ENCODE measurements at regions not wholly inside any gene's neighbourhood (a gene's known extent, or its start where the extent isn't known, plus 50 kb on each side); places are given as distances from the start of the nearest gene placed in this dataset.

- Histone ChIP-seq H3K27ac (ENCODE audit: low read depth, low read length) (no peak overlapping the region), H3K4me3 (ENCODE audit: low read depth, low read length) (no peak overlapping the region), H3K27me3 (ENCODE audit: control insufficient read depth, insufficient read depth, low read length) (no peaks in the 10 kb centered on the region), H3K9me3 (ENCODE audit: control insufficient read depth, insufficient read depth, low read length) (peaks cover 52% of the 10 kb centered on the region)
- POLR2A ChIA-PET: no interaction called here
- CTCF ChIA-PET: no interaction called here
- TF ChIP-seq CTCF (IDR thresholded peaks at IDR 0.05; ENCODE audit: low read depth, low read length): no peak
- no peak for DNase-seq (ENCODE audit: low read depth, low spot score)
Measured at GRCh38 chr17:22506231-22506630, 813.9 kb downstream of the KCNJ18 start.

DNA sequence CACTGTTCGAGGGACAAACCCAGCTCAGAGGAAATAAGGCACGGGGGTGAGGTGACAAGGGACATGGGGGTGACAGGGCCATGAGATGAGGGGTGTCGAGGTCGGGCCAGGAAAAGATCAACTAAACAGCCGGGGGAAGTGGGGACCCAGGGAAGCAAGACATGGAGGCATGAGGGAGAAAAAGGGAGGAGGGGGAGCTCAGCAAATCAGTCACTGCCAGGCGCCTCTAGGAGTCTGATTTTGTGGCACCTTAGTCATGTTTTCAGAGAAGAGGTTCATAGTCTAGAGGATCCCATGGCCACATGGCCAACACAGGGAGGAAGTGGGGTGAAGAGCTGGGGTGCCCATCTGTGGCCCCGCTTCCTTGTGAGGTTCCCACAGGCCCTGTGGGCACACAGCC, 814.5 kb downstream of the KCNJ18 start:
- no peak for TF ChIP-seq CTCF (IDR thresholded peaks at IDR 0.05; ENCODE audit: low read depth, low read length)
- peaks cover 56% of the 10 kb centered on the region for H3K9me3 ChIP-seq (ENCODE audit: control insufficient read depth, insufficient read depth, low read length)
- ChIA-PET CTCF (no interaction called here), POLR2A (no interaction called here)
- no peak overlapping the region for H3K4me3 ChIP-seq (ENCODE audit: low read depth, low read length)
- H3K27me3 ChIP-seq (ENCODE audit: control insufficient read depth, insufficient read depth, low read length): no peaks in the 10 kb centered on the region
- DNase-seq (ENCODE audit: low read depth, low spot score): no peak
- H3K27ac ChIP-seq (ENCODE audit: low read depth, low read length): no peak overlapping the region

DNA sequence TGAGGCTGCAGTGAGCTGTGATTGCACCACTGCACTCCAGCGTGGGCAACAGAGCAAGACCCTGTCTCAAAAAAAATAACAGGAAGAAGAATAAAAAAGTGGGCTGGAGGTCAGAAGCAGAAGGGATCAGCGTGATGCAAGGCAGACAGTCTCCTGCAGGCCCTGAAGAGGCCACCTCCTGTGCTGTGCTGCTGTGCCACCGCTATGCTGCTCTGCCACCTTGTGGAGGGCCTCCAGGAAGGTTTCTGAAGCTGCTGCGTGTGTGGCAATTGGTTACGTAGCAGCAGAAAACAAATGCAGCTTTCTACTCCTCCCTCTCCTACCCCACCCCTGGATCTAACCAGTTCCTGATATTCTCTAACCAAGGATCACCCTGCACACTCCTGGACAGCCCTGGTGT, 815.5 kb downstream of the KCNJ18 start:
- ChIA-PET CTCF (no interaction called here), POLR2A (no interaction called here)
- H3K27ac ChIP-seq (ENCODE audit: low read depth, low read length): no peak overlapping the region
- no peak for TF ChIP-seq CTCF (IDR thresholded peaks at IDR 0.05; ENCODE audit: low read depth, low read length)
- no peak overlapping the region for H3K4me3 ChIP-seq (ENCODE audit: low read depth, low read length)
- DNase-seq (ENCODE audit: low read depth, low spot score): no peak
- H3K27me3 ChIP-seq (ENCODE audit: control insufficient read depth, insufficient read depth, low read length): no peaks in the 10 kb centered on the region
- H3K9me3 ChIP-seq (ENCODE audit: control insufficient read depth, insufficient read depth, low read length): peaks cover 54% of the 10 kb centered on the region

DNA sequence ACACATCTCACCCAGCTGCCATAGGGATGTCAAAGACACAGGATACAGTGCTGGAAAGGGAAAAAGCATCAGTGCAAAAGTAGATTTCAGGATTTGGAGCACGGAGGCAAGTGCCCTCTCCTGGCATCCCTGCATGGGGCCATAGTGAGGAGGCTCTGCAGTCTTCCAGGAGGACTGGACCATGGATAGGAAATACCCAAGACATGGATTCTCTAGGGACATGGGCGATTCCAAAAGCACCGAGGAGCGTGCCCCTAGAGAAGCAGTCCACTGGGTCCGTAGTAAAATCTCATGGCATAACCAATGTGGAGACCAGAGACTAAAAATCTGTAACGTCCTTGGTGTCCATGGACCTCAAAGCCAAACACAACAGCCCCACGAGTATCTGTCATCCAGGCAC, 818.2 kb downstream of the KCNJ18 start:
- CTCF ChIA-PET: no interaction called here
- POLR2A ChIA-PET: no interaction called here
- Histone ChIP-seq H3K27ac (ENCODE audit: low read depth, low read length) (no peak overlapping the region), H3K27me3 (ENCODE audit: control insufficient read depth, insufficient read depth, low read length) (no peaks in the 10 kb centered on the region), H3K4me3 (ENCODE audit: low read depth, low read length) (no peak overlapping the region), H3K9me3 (ENCODE audit: control insufficient read depth, insufficient read depth, low read length) (peaks cover 55% of the 10 kb centered on the region)
- DNase-seq (ENCODE audit: low read depth, low spot score): no peak
- TF ChIP-seq CTCF (IDR thresholded peaks at IDR 0.05; ENCODE audit: low read depth, low read length): no peak

DNA sequence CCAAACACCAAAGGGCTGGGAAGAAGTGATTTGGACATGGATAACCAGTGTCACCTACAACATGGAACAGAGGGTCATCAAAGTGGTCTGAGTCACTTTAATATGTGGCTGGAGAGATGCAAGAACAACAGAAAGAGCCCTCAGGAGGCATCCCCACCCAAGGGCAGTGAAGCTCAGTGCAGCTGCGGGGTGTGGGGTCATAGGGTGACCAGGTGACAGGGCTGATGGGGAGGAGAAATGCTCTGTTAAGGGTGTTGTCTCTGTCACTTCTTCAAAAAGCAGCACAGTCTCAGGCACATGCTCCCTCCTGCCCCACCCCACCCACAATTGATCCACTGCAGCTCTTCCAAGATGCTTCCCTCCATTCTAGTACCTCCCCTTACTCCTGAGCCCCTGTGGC, 819.1 kb downstream of the KCNJ18 start:
- no peak for DNase-seq (ENCODE audit: low read depth, low spot score)
- H3K4me3 ChIP-seq (ENCODE audit: low read depth, low read length): no peak overlapping the region
- H3K9me3 ChIP-seq (ENCODE audit: control insufficient read depth, insufficient read depth, low read length): peaks cover 52% of the 10 kb centered on the region
- H3K27ac ChIP-seq (ENCODE audit: low read depth, low read length): no peak overlapping the region
- TF ChIP-seq CTCF (IDR thresholded peaks at IDR 0.05; ENCODE audit: low read depth, low read length): no peak
- POLR2A ChIA-PET: no interaction called here
- CTCF ChIA-PET: no interaction called here
- no peaks in the 10 kb centered on the region for H3K27me3 ChIP-seq (ENCODE audit: control insufficient read depth, insufficient read depth, low read length)

Measured in AG04450 (cell line).